22Rv1 (cell line): ENCODE measurements at regions not wholly inside any gene's neighbourhood (a gene's known extent, or its start where the extent isn't known, plus 50 kb on each side); places are given as distances from the start of the nearest gene placed in this dataset.

Experiments
- H3K27ac ChIP-seq: fragments of 450-650 bp; 2 replicates; pipeline ENCODE4 v1.5.1; 2017
- CTCF ChIP-seq: fragments of 450-650 bp; IDR thresholded peaks from 2 replicates; pipeline ENCODE4 v1.5.1; 2017; ENCODE audit warnings: mild to moderate bottlenecking
- ZFX ChIP-seq: fragments of 450-650 bp; IDR thresholded peaks from 2 replicates; pipeline ENCODE4 v1.6.1; 2017; ENCODE audit warnings: antibody characterized with exemption, borderline replicate concordance

- H3K27ac ChIP-seq: no peak overlapping the region
- TF ChIP-seq ZFX: no peak
- no peak for TF ChIP-seq CTCF
These were observed 120.6 kb downstream of the IRS2 start for GRCh38 chr13:109665781-109666249.

- no peak for TF ChIP-seq ZFX
- no peak for TF ChIP-seq CTCF
- no peak overlapping the region for H3K27ac ChIP-seq
These were observed 121.1 kb downstream of the IRS2 start for GRCh38 chr13:109665240-109665639.

GRCh38 chr13:109657395-109657794 is 129.0 kb downstream of the IRS2 start:
- no peak overlapping the region for H3K27ac ChIP-seq
- TF ChIP-seq CTCF: no peak
- no peak for TF ChIP-seq ZFX

GRCh38 chr13:109656206-109656605 is 130.2 kb downstream of the IRS2 start:
- no peak for TF ChIP-seq CTCF
- TF ChIP-seq ZFX: no peak
- H3K27ac ChIP-seq: no peak overlapping the region

- no peak for TF ChIP-seq ZFX
- TF ChIP-seq CTCF: no peak
- H3K27ac ChIP-seq: no peak overlapping the region
These were observed 130.8 kb downstream of the IRS2 start for GRCh38 chr13:109655611-109656010.

GRCh38 chr13:109655206-109655600 is 131.2 kb downstream of the IRS2 start:
- TF ChIP-seq CTCF (no peak), ZFX (no peak)
- no peak overlapping the region for H3K27ac ChIP-seq

- TF ChIP-seq ZFX (no peak), CTCF (no peak)
- H3K27ac ChIP-seq: no peak overlapping the region
These were observed 131.8 kb downstream of the IRS2 start for GRCh38 chr13:109654341-109655205.
